H1 (cell line): ENCODE measurements at regions not wholly inside any gene's neighbourhood (a gene's known extent, or its start where the extent isn't known, plus 50 kb on each side); places are given as distances from the start of the nearest gene placed in this dataset.

ENCODE experiments used
- CTCF ChIA-PET: fragments of 300-600 bp; sonication (Branson Sonifier 250); formaldehyde crosslinking; loops from one replicate; lab custom pipeline; 2021; ENCODE audit not compliant: partially characterized antibody; lab: Charles Lee
- POLR2A ChIA-PET: fragments of 300-600 bp; sonication (Branson Sonifier 250); formaldehyde crosslinking; loops from one replicate; lab custom pipeline; 2021; ENCODE audit warnings: inconsistent platforms; ENCODE audit not compliant: partially characterized antibody; lab: Charles Lee
- DNase-seq, 2 experiments: peaks; one replicate each; pipeline versions ENCODE4 v3.0.0 to v3.0.0-alpha.2; 2010 to 2022; ENCODE audit warnings: low spot score in 2 of 2, low read depth in 1 of 2, mixed read lengths in 1 of 2
- FAIRE-seq: peaks from 2 replicates; lab custom pipeline; 2011; peaks lifted over from hg19 to GRCh38; lab: Jason Lieb, UNC
- H2AFZ ChIP-seq: 2 replicates; pipeline ENCODE4 v1.8.1; 2012; ENCODE audit warnings: low read length, inconsistent platforms
- H2AK5ac ChIP-seq: 2 replicates; pipeline ENCODE4 v1.6.1; 2013; ENCODE audit warnings: low read depth, low read length
- H2BK120ac ChIP-seq: replicated peaks from 2 replicates; pipeline ENCODE3; 2013; ENCODE audit warnings: low read depth, low read length, inconsistent platforms
- H2BK12ac ChIP-seq: 2 replicates; pipeline ENCODE4 v1.6.1; 2013; ENCODE audit warnings: low read depth, low read length
- H2BK15ac ChIP-seq: 2 replicates; pipeline ENCODE4 v1.6.1; 2013; ENCODE audit warnings: low read length
- H2BK20ac ChIP-seq: 2 replicates; pipeline ENCODE4 v1.6.1; 2013; ENCODE audit warnings: low read length
- H2BK5ac ChIP-seq: 2 replicates; pipeline ENCODE4 v1.6.1; 2013; ENCODE audit warnings: low read depth, low read length
- H3K14ac ChIP-seq: 2 replicates; pipeline ENCODE4 v1.6.1; 2013; ENCODE audit warnings: inconsistent platforms; ENCODE audit not compliant: insufficient read length
- H3K18ac ChIP-seq: 2 replicates; pipeline ENCODE4 v1.6.1; 2013; ENCODE audit warnings: low read length; ENCODE audit errors: extremely low read depth
- H3K23ac ChIP-seq: 2 replicates; pipeline ENCODE4 v1.6.1; 2013; ENCODE audit warnings: inconsistent platforms; ENCODE audit not compliant: insufficient read length
- H3K23me2 ChIP-seq: 2 replicates; pipeline ENCODE4 v1.6.1; 2013; ENCODE audit warnings: low read depth, low read length
- H3K27ac ChIP-seq: 2 replicates; pipeline ENCODE4 v1.6.1; 2011; ENCODE audit warnings: low read depth, low read length, inconsistent platforms
- H3K27me3 ChIP-seq, 4 experiments: replicated peaks in 1 of 4; 1 replicate in 1 of 4; 2 replicates in 3 of 4; pipeline versions ENCODE4 v1.6.1 to v1.8.1; 2011 to 2013; ENCODE audit warnings: low read length in 3 of 4, mild to moderate bottlenecking in 3 of 4, inconsistent platforms in 2 of 4, mixed read lengths in 2 of 4, moderate library complexity in 1 of 4; ENCODE audit not compliant: control insufficient read depth in 3 of 4, insufficient read depth in 3 of 4; ENCODE audit errors: extremely low read depth in 1 of 4
- H3K36me3 ChIP-seq, 4 experiments: 2 replicates each; pipeline versions ENCODE4 v1.6.1 to v1.8.1; 2011 to 2013; ENCODE audit warnings: mild to moderate bottlenecking in 4 of 4, low read length in 3 of 4, moderate library complexity in 2 of 4, control low read depth in 1 of 4, inconsistent platforms in 1 of 4; ENCODE audit not compliant: insufficient read depth in 4 of 4, control insufficient read depth in 2 of 4
- H3K4ac ChIP-seq: replicated peaks from 2 replicates; pipeline ENCODE3; 2013; ENCODE audit warnings: low read length, low read depth, mixed read lengths, inconsistent platforms; ENCODE audit not compliant: insufficient read length
- H3K4me1 ChIP-seq, 4 experiments: replicated peaks in 1 of 4; 1 replicate in 1 of 4; 2 replicates in 3 of 4; pipeline versions ENCODE4 v1.6.1 to v1.8.1; 2011 to 2013; ENCODE audit warnings: low read length in 3 of 4, inconsistent platforms in 2 of 4, mixed read lengths in 1 of 4; ENCODE audit not compliant: insufficient read depth in 4 of 4, control insufficient read depth in 3 of 4
- H3K4me2 ChIP-seq, 2 experiments: 2 replicates each; pipeline versions ENCODE4 v1.6.1 to v1.8.1; 2011 to 2013; ENCODE audit warnings: low read depth in 2 of 2, low read length in 2 of 2, control low read depth in 1 of 2, inconsistent platforms in 1 of 2, mild to moderate bottlenecking in 1 of 2; ENCODE audit not compliant: insufficient read depth in 1 of 2
- H3K4me3 ChIP-seq, 4 experiments: fragments of 200-600, 300-600 bp in 1 of 4; sonication (generic), shearing (Covaris generic), sonication (Bioruptor Twin) in 1 of 4; 2 replicates each; pipeline versions ENCODE4 v1.5.1 to v1.8.1; 2011 to 2016; ENCODE audit warnings: low read length in 4 of 4, low read depth in 3 of 4, control low read depth in 2 of 4, inconsistent platforms in 2 of 4, mild to moderate bottlenecking in 2 of 4, mixed read lengths in 1 of 4, moderate library complexity in 1 of 4; ENCODE audit not compliant: insufficient read depth in 2 of 4; ENCODE audit errors: extremely low read depth in 1 of 4
- H3K56ac ChIP-seq: replicated peaks from 2 replicates; pipeline ENCODE3; 2013; ENCODE audit warnings: low read depth, mild to moderate bottlenecking, mixed read lengths, low read length, inconsistent platforms; ENCODE audit not compliant: insufficient read length
- H3K79me1 ChIP-seq: 2 replicates; pipeline ENCODE4 v1.6.1; 2013; ENCODE audit warnings: low read depth, low read length, control low read depth
- H3K79me2 ChIP-seq, 2 experiments: 2 replicates each; pipeline versions ENCODE4 v1.6.1 to v1.8.1; 2012 to 2013; ENCODE audit warnings: low read length in 2 of 2, mild to moderate bottlenecking in 2 of 2, inconsistent platforms in 1 of 2; ENCODE audit not compliant: insufficient read depth in 2 of 2, control insufficient read depth in 1 of 2
- H3K9ac ChIP-seq, 4 experiments: replicated peaks in 1 of 4; 1 replicate in 1 of 4; 2 replicates in 3 of 4; pipeline versions ENCODE4 v1.6.1 to v1.8.1; 2011 to 2013; ENCODE audit warnings: low read depth in 3 of 4, low read length in 3 of 4, control low read depth in 2 of 4, mild to moderate bottlenecking in 2 of 4, moderate library complexity in 2 of 4, inconsistent platforms in 1 of 4; ENCODE audit errors: extremely low read depth in 1 of 4
- H3K9me3 ChIP-seq, 2 experiments: 2 replicates each; pipeline versions ENCODE4 v1.6.1 to v1.8.1; 2012 to 2013; ENCODE audit warnings: mild to moderate bottlenecking in 2 of 2, moderate library complexity in 2 of 2, control low read depth in 1 of 2, inconsistent platforms in 1 of 2, low read depth in 1 of 2, low read length in 1 of 2, mixed read lengths in 1 of 2; ENCODE audit not compliant: insufficient read depth in 2 of 2
- H4K20me1 ChIP-seq, 2 experiments: replicated peaks in 1 of 2; 2 replicates each; pipeline versions ENCODE3 to v1.8.1; 2011 to 2013; ENCODE audit warnings: inconsistent platforms in 2 of 2, low read length in 2 of 2, mild to moderate bottlenecking in 1 of 2; ENCODE audit not compliant: insufficient read depth in 2 of 2, control insufficient read depth in 1 of 2
- H4K5ac ChIP-seq: 2 replicates; pipeline ENCODE4 v1.6.1; 2013; ENCODE audit warnings: low read length, low read depth, mixed read lengths, inconsistent platforms; ENCODE audit not compliant: insufficient read length
- H4K8ac ChIP-seq: 2 replicates; pipeline ENCODE4 v1.8.0; 2013; ENCODE audit warnings: mild to moderate bottlenecking, moderate library complexity, low read length, inconsistent platforms; ENCODE audit not compliant: insufficient read depth; ENCODE audit errors: extremely low read depth
- H4K91ac ChIP-seq: replicated peaks from 2 replicates; pipeline ENCODE3; 2013; ENCODE audit warnings: low read length, mixed read lengths, inconsistent platforms; ENCODE audit not compliant: insufficient read length
- KDM1A ChIP-seq: fragments of 200-600, 300-600 bp; sonication (generic); IDR thresholded peaks from 2 replicates; pipeline ENCODE4 v1.7.1; 2016; ENCODE audit warnings: mild to moderate bottlenecking, low read length, borderline replicate concordance
- KDM4A ChIP-seq: IDR thresholded peaks from one replicate; pipeline ENCODE4 v1.7.1; 2012; ENCODE audit warnings: low read depth, mild to moderate bottlenecking, moderate library complexity, low read length, inconsistent platforms; ENCODE audit not compliant: severe bottlenecking
- MAX ChIP-seq: IDR thresholded peaks from 2 replicates; pipeline ENCODE4 v1.6.1; 2012; ENCODE audit warnings: inconsistent platforms
- SIN3A ChIP-seq, 2 experiments: IDR thresholded peaks in 1 of 2; conservative IDR thresholded peaks in 1 of 2; 2 replicates each; pipeline ENCODE4 v1.6.1; 2011 to 2012; ENCODE audit warnings: low read length in 2 of 2, improper control_type of control experiment in 1 of 2, low read depth in 1 of 2, mild to moderate bottlenecking in 1 of 2
- SP2 ChIP-seq: IDR thresholded peaks from 2 replicates; pipeline ENCODE4 v1.6.1; 2012; ENCODE audit warnings: mild to moderate bottlenecking, low read length, inconsistent platforms
- WGBS, 2 experiments: shearing (Covaris generic) in 1 of 2; methylation state at CpG; one replicate each; pipeline versions ENCODE4 v1.1.6 to v1.1.7; 2013 to 2015; ENCODE audit warnings: low lambda C conversion rate in 2 of 2, mixed read lengths in 2 of 2, inconsistent platforms in 1 of 2, low coverage in 1 of 2, missing lambda C conversion rate in 1 of 2; ENCODE audit not compliant: insufficient replicate concordance in 2 of 2, insufficient coverage in 1 of 2, insufficient read length in 1 of 2; ENCODE audit errors: extremely low coverage in 1 of 2, missing lambda C conversion rate in 1 of 2; 5-methylcytosine and 5-hydroxymethylcytosine counted together

- Histone ChIP-seq H3K4ac (no peak overlapping the region), H2AK5ac (no peak overlapping the region), H3K23me2 (no peaks in the 10 kb centered on the region), H4K91ac (no peak overlapping the region), H2BK20ac (no peak overlapping the region), H4K20me1 (no peaks in the 10 kb centered on the region), H3K79me1 (no peaks in the 10 kb centered on the region), H3K4me1 (no peaks in the 10 kb centered on the region), H3K4me3 (no peak overlapping the region), H3K27me3 (no peaks in the 10 kb centered on the region), H3K27ac (no peak overlapping the region), H2AFZ (no peak overlapping the region), H3K36me3 (no peaks in the 10 kb centered on the region), H3K14ac (no peak overlapping the region), H3K18ac (no peak overlapping the region), H3K4me2 (no peak overlapping the region), H3K56ac (no peak overlapping the region), H2BK120ac (no peak overlapping the region), H3K79me2 (no peaks in the 10 kb centered on the region), H4K8ac (no peak overlapping the region), H2BK5ac (no peak overlapping the region), H3K9me3 (no peaks in the 10 kb centered on the region), H3K23ac (no peak overlapping the region), H2BK15ac (no peak overlapping the region), H4K5ac (no peak overlapping the region), H3K9ac (no peak overlapping the region), H2BK12ac (no peak overlapping the region)
- WGBS, 2 experiments = 89% methylated on average over 2 of the region's 2 CpGs; no CpG with 5 or more reads in 1 of the 2 experiments
- CTCF ChIA-PET = no interaction called here
- FAIRE-seq (no peak), DNase-seq (no peak)
- POLR2A ChIA-PET = no interaction called here
- TF ChIP-seq KDM1A (no peak), SP2 (no peak), MAX (no peak), SIN3A (conservative IDR thresholded peaks at IDR 0.05 in 1 of 2, IDR thresholded peaks at IDR 0.05 in 1 of 2; ENCODE audit: low read depth in 1 of 2, low read length in 2 of 2) (no peak), KDM4A (no peak)
Measured at GRCh38 chr1:193355178-193355577, 168.8 kb upstream of the B3GALT2 start.
